T-helper 2 cell treated with Interferon-gamma antibody and Interleukin-4, amounts not matched to agents 5 μg/mL and 100 μg/mL, for 36 hours (primary cell): ENCODE measurements at regions not wholly inside any gene's neighbourhood (a gene's known extent, or its start where the extent isn't known, plus 50 kb on each side); places are given as distances from the start of the nearest gene placed in this dataset.

Source experiments
- DNase-seq: peaks from one replicate; pipeline ENCODE4 v3.0.0; 2021; ENCODE audit warnings: low spot score
- H3K27ac Mint-ChIP-seq: one replicate; pipeline ENCODE4 v1.8.0; 2021; ENCODE audit warnings: mild to moderate bottlenecking, mixed read lengths
- H3K27me3 Mint-ChIP-seq: one replicate; pipeline ENCODE4 v1.8.0; 2021; ENCODE audit warnings: low read depth, mixed read lengths
- H3K36me3 Mint-ChIP-seq: one replicate; pipeline ENCODE4 v1.8.0; 2021; ENCODE audit warnings: low read depth, mixed read lengths
- H3K4me1 Mint-ChIP-seq: one replicate; pipeline ENCODE4 v1.8.0; 2021; ENCODE audit warnings: low read depth, mixed read lengths
- H3K4me3 Mint-ChIP-seq: one replicate; pipeline ENCODE4 v1.8.0; 2022; ENCODE audit warnings: mild to moderate bottlenecking, moderate library complexity, mixed read lengths
- H3K9me3 Mint-ChIP-seq: one replicate; pipeline ENCODE4 v1.8.0; 2021; ENCODE audit warnings: mixed read lengths

GRCh38 chr5:126081209-126081608 is 342.0 kb upstream of the GRAMD2B start:
- Mint-ChIP-seq H3K36me3 (no peaks in the 10 kb centered on the region), H3K4me1 (no peaks in the 10 kb centered on the region), H3K9me3 (peaks cover 42% of the 10 kb centered on the region), H3K4me3 (no peak overlapping the region), H3K27me3 (no peaks in the 10 kb centered on the region), H3K27ac (no peak overlapping the region)
- no peak for DNase-seq

- DNase-seq: no peak
- peaks cover 27% of the 10 kb centered on the region for H3K9me3 Mint-ChIP-seq
- no peaks in the 10 kb centered on the region for H3K27me3 Mint-ChIP-seq
- no peaks in the 10 kb centered on the region for H3K36me3 Mint-ChIP-seq
- H3K4me1 Mint-ChIP-seq: no peaks in the 10 kb centered on the region
- H3K27ac Mint-ChIP-seq: no peak overlapping the region
- no peak overlapping the region for H3K4me3 Mint-ChIP-seq
Observed at GRCh38 chr5:126093041-126093440, 330.2 kb upstream of the GRAMD2B start.

GRCh38 chr5:126093718-126094117 is 329.5 kb upstream of the GRAMD2B start:
- H3K36me3 Mint-ChIP-seq: no peaks in the 10 kb centered on the region
- H3K27ac Mint-ChIP-seq: no peak overlapping the region
- no peaks in the 10 kb centered on the region for H3K27me3 Mint-ChIP-seq
- DNase-seq: no peak
- H3K4me1 Mint-ChIP-seq: no peaks in the 10 kb centered on the region
- no peak overlapping the region for H3K4me3 Mint-ChIP-seq
- H3K9me3 Mint-ChIP-seq: peaks cover 23% of the 10 kb centered on the region

- Mint-ChIP-seq H3K27ac (no peak overlapping the region), H3K36me3 (no peaks in the 10 kb centered on the region), H3K4me3 (no peak overlapping the region), H3K4me1 (no peaks in the 10 kb centered on the region), H3K27me3 (no peaks in the 10 kb centered on the region), H3K9me3 (peaks cover 16% of the 10 kb centered on the region)
- no peak for DNase-seq
Observed at GRCh38 chr5:126094991-126095390, 328.2 kb upstream of the GRAMD2B start.

DNA sequence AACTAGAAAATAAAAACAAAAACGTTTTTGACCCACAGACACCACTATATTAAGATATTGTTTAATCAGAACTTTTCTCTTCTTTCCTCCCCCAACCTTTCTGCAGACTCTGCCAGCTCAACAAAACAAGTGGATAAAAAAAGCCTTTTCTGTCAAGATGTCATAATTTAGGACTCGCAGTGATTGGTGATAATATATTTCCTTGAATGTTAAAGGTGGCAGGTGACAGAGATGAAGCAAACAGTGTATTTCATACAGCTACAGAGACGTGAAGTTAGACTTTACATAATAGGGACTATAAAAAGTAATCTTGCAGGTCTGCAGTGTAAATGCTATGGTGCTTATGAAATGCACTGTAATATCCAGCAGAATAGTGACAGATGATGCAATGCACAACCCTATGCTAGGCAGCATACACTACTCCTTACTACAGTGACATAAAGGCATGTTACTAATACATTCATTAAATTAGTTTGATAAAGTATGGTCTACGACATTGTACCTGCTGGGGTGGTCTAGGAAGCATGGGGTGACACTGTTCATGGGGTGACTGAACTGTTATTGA is 326.7 kb upstream of the GRAMD2B start:
- Mint-ChIP-seq H3K4me1 (no peaks in the 10 kb centered on the region), H3K27me3 (no peaks in the 10 kb centered on the region), H3K4me3 (no peak overlapping the region), H3K36me3 (no peaks in the 10 kb centered on the region), H3K27ac (no peak overlapping the region), H3K9me3 (peaks cover 8% of the 10 kb centered on the region)
- DNase-seq: no peak

GRCh38 chr5:126097876-126098275 is 325.3 kb upstream of the GRAMD2B start:
- Mint-ChIP-seq H3K36me3 (no peaks in the 10 kb centered on the region), H3K9me3 (peaks cover 14% of the 10 kb centered on the region), H3K4me3 (no peak overlapping the region), H3K27me3 (no peaks in the 10 kb centered on the region), H3K27ac (no peak overlapping the region), H3K4me1 (no peaks in the 10 kb centered on the region)
- no peak for DNase-seq

GRCh38 chr5:126098330-126099017 is 324.7 kb upstream of the GRAMD2B start:
- H3K4me3 Mint-ChIP-seq: no peak overlapping the region
- no peaks in the 10 kb centered on the region for H3K27me3 Mint-ChIP-seq
- H3K27ac Mint-ChIP-seq: no peak overlapping the region
- no peak for DNase-seq
- H3K4me1 Mint-ChIP-seq: no peaks in the 10 kb centered on the region
- H3K36me3 Mint-ChIP-seq: no peaks in the 10 kb centered on the region
- H3K9me3 Mint-ChIP-seq: peaks cover 14% of the 10 kb centered on the region

DNA sequence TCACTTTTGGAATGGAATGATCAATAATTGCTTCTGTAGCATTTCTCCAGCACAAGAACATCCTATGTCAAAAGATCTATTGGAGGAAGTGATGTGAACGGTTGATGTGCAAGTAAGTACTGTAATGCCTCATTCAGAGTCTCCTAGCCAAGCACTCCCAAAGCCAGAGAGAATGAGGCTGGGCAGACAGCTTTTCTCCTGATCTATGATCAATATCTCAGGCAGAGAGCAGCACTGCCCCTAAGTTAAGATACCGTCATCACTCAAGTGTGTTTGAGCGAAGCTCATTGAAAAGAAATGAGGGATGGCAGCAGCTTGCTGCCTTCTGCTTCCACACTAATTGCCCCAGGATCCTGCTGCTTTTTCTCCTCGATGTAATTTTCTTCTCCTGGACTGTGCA is 324.1 kb upstream of the GRAMD2B start:
- no peak overlapping the region for H3K4me3 Mint-ChIP-seq
- H3K9me3 Mint-ChIP-seq: peaks cover 14% of the 10 kb centered on the region
- no peaks in the 10 kb centered on the region for H3K36me3 Mint-ChIP-seq
- no peaks in the 10 kb centered on the region for H3K27me3 Mint-ChIP-seq
- no peaks in the 10 kb centered on the region for H3K4me1 Mint-ChIP-seq
- DNase-seq: no peak
- H3K27ac Mint-ChIP-seq: no peak overlapping the region

- DNase-seq: no peak
- Mint-ChIP-seq H3K9me3 (peaks cover 14% of the 10 kb centered on the region), H3K4me1 (no peaks in the 10 kb centered on the region), H3K27me3 (no peaks in the 10 kb centered on the region), H3K36me3 (no peaks in the 10 kb centered on the region), H3K27ac (no peak overlapping the region), H3K4me3 (no peak overlapping the region)
Observed at GRCh38 chr5:126100767-126101166, 322.4 kb upstream of the GRAMD2B start.

GRCh38 chr5:126101901-126102300 is 321.3 kb upstream of the GRAMD2B start:
- no peak overlapping the region for H3K27ac Mint-ChIP-seq
- no peaks in the 10 kb centered on the region for H3K36me3 Mint-ChIP-seq
- DNase-seq: no peak
- H3K27me3 Mint-ChIP-seq: no peaks in the 10 kb centered on the region
- no peak overlapping the region for H3K4me3 Mint-ChIP-seq
- H3K4me1 Mint-ChIP-seq: no peaks in the 10 kb centered on the region
- peaks cover 6% of the 10 kb centered on the region for H3K9me3 Mint-ChIP-seq

DNA sequence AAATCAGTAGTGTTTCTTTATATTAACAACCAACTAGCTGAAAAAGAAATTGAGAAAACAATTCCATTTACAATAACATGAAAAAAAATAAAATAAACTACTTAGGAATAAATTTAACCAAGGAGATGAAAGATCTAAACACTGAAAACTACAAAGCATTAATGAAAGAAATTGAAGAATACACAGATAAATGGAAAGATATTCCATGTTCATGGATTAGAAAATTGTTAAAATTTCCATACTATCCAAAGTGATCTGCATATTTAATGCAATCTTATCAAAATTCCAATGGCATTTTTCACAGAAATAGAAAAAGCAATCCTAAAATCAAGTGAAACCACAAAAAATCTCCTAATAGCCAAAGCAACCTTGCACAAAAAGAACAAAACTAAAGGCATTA is 320.2 kb upstream of the GRAMD2B start:
- H3K4me1 Mint-ChIP-seq: no peaks in the 10 kb centered on the region
- H3K9me3 Mint-ChIP-seq: peaks cover 6% of the 10 kb centered on the region
- no peaks in the 10 kb centered on the region for H3K27me3 Mint-ChIP-seq
- no peak for DNase-seq
- no peaks in the 10 kb centered on the region for H3K36me3 Mint-ChIP-seq
- H3K4me3 Mint-ChIP-seq: no peak overlapping the region
- H3K27ac Mint-ChIP-seq: no peak overlapping the region

DNA sequence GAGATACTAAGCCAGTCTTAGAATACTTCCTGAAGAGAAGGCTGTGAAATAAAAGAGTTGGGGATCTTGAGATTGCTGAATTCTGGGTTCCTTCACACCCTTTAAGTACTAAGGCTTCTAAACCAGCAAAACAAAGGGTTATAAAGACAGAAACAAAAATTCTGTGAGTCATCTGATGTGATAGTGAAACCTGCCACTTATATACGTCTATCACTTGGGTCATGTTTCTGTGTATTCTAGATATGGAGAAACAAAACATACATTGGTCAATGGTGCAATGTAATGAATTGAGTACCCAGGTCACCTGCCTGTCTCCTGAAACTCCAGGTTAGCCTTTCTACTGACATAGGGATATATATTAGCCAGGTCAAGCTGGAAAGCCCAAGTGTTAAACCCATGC is 319.3 kb upstream of the GRAMD2B start:
- no peaks in the 10 kb centered on the region for H3K4me1 Mint-ChIP-seq
- peaks cover 6% of the 10 kb centered on the region for H3K9me3 Mint-ChIP-seq
- no peak for DNase-seq
- H3K27me3 Mint-ChIP-seq: no peaks in the 10 kb centered on the region
- no peaks in the 10 kb centered on the region for H3K36me3 Mint-ChIP-seq
- H3K27ac Mint-ChIP-seq: no peak overlapping the region
- H3K4me3 Mint-ChIP-seq: no peak overlapping the region

DNA sequence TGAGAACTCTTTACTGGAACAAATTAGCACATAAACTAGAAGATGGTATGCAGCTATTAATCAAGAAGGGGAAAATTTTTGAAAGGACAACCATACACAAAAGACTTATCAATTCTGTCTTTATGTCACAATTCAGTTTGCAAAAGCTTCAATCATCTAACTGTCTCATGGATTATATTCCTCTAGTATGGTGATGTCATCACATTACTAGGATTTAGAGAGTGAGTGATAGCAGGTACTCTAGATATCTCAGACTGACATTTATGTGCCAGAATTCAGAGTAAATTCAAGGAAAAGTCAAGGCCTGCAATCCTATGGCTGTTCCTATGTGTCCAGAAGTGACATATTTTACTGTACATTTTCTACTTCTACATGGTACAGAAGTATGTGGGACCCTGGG is 318.9 kb upstream of the GRAMD2B start:
- no peak overlapping the region for H3K27ac Mint-ChIP-seq
- DNase-seq: no peak
- no peaks in the 10 kb centered on the region for H3K27me3 Mint-ChIP-seq
- H3K36me3 Mint-ChIP-seq: no peaks in the 10 kb centered on the region
- peaks cover 6% of the 10 kb centered on the region for H3K9me3 Mint-ChIP-seq
- no peaks in the 10 kb centered on the region for H3K4me1 Mint-ChIP-seq
- no peak overlapping the region for H3K4me3 Mint-ChIP-seq

DNA sequence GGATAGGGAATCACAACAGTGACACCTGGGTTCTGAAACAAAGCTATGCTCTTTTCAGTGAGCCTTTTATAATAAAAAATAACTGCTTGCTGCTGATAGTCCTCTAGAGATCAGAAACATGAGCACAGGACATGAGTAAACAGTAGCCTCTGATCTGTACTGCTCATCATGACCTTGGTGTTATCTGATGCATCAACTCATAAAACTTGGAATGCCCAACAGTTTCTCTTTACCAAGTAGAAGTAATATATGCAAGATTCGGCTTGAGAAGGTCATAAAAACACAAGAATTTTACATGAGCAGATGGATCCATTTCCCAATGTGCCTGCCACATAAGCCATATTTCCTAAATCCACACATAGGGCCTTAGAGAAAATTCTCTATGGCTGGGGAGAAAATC is 318.3 kb upstream of the GRAMD2B start:
- H3K27me3 Mint-ChIP-seq: no peaks in the 10 kb centered on the region
- DNase-seq: no peak
- no peak overlapping the region for H3K4me3 Mint-ChIP-seq
- no peaks in the 10 kb centered on the region for H3K36me3 Mint-ChIP-seq
- H3K4me1 Mint-ChIP-seq: no peaks in the 10 kb centered on the region
- H3K9me3 Mint-ChIP-seq: peaks cover 6% of the 10 kb centered on the region
- no peak overlapping the region for H3K27ac Mint-ChIP-seq

GRCh38 chr5:126106029-126106428 is 317.2 kb upstream of the GRAMD2B start:
- Mint-ChIP-seq H3K9me3 (peaks cover 6% of the 10 kb centered on the region), H3K4me3 (no peak overlapping the region), H3K27ac (no peak overlapping the region), H3K27me3 (no peaks in the 10 kb centered on the region), H3K36me3 (no peaks in the 10 kb centered on the region), H3K4me1 (no peaks in the 10 kb centered on the region)
- no peak for DNase-seq
